HL-60 (cell line): ENCODE measurements at regions not wholly inside any gene's neighbourhood (a gene's known extent, or its start where the extent isn't known, plus 50 kb on each side); places are given as distances from the start of the nearest gene placed in this dataset.
"Not testable (repeated sequence)": the region's sequence is repeated elsewhere in the genome, so short reads cannot be mapped to it uniquely, and the experiment has no call there.

ENCODE experiments used
- DNase-seq, 2 experiments: peaks; one replicate each; pipeline ENCODE4 v3.0.0-alpha.2; 2010 to 2020; ENCODE audit warnings: low read depth in 1 of 2, low spot score in 1 of 2
- H3K27ac ChIP-seq: fragments of 250-450 bp; sonication (Bioruptor Pico); replicated peaks from 2 replicates; pipeline ENCODE4 v1.5.1; 2020; ENCODE audit warnings: mild to moderate bottlenecking, moderate library complexity
- H3K27me3 ChIP-seq: fragments of 250-450 bp; sonication (Bioruptor Pico); 2 replicates; pipeline ENCODE4 v1.5.1; 2021; ENCODE audit warnings: mild to moderate bottlenecking, moderate library complexity; ENCODE audit not compliant: insufficient read depth, poor library complexity, severe bottlenecking
- H3K4me3 ChIP-seq: replicated peaks from 2 replicates; pipeline ENCODE4 v1.5.1; 2011; ENCODE audit warnings: mild to moderate bottlenecking, control low read depth, low read length; ENCODE audit not compliant: insufficient read depth
- CTCF ChIP-seq: IDR thresholded peaks from one replicate; pipeline ENCODE4 v1.5.1; 2011; ENCODE audit warnings: low read length, control low read depth, inconsistent platforms; ENCODE audit not compliant: insufficient read depth
- GABPA ChIP-seq: IDR thresholded peaks from 2 replicates; pipeline ENCODE4 v1.6.1; 2012; ENCODE audit warnings: low read depth
- POLR2AphosphoS5 ChIP-seq: IDR thresholded peaks from 2 replicates; pipeline ENCODE4 v1.6.1; 2012; ENCODE audit warnings: low read depth
- REST ChIP-seq: IDR thresholded peaks from 2 replicates; pipeline ENCODE4 v1.6.1; 2012; ENCODE audit warnings: low read depth; ENCODE audit not compliant: insufficient replicate concordance
- SPI1 ChIP-seq: IDR thresholded peaks from 2 replicates; pipeline ENCODE4 v1.6.1; 2012; ENCODE audit warnings: low read depth, mild to moderate bottlenecking, borderline replicate concordance

GRCh38 chr7:68828575-68828974 lies 769.7 kb upstream of the AUTS2 start:
- no peak for TF ChIP-seq GABPA
- TF ChIP-seq POLR2AphosphoS5 = no peak
- no peak for TF ChIP-seq CTCF
- no peak for TF ChIP-seq SPI1
- TF ChIP-seq REST = no peak
- DNase-seq = no peak
- no peak overlapping the region for H3K4me3 ChIP-seq
- no peak overlapping the region for H3K27ac ChIP-seq
- no peaks in the 10 kb centered on the region for H3K27me3 ChIP-seq

GRCh38 chr7:68833422-68833821 lies 764.9 kb upstream of the AUTS2 start:
- Histone ChIP-seq H3K27ac (no peak overlapping the region), H3K4me3 (no peak overlapping the region), H3K27me3 (no peaks in the 10 kb centered on the region)
- no peak for DNase-seq
- TF ChIP-seq GABPA (no peak), SPI1 (no peak), REST (no peak)

- TF ChIP-seq SPI1 (no peak), POLR2AphosphoS5 (no peak), CTCF (no peak), GABPA (no peak), REST (no peak)
- no peak for DNase-seq
- no peak overlapping the region for H3K27ac ChIP-seq
- H3K4me3 ChIP-seq = no peak overlapping the region
- no peaks in the 10 kb centered on the region for H3K27me3 ChIP-seq
These were observed 759.3 kb upstream of the AUTS2 start for GRCh38 chr7:68839014-68839413.

GRCh38 chr7:68840991-68841390 lies 757.3 kb upstream of the AUTS2 start:
- Histone ChIP-seq H3K4me3 (no peak overlapping the region), H3K27me3 (no peaks in the 10 kb centered on the region), H3K27ac (no peak overlapping the region)
- no peak for DNase-seq
- TF ChIP-seq GABPA (no peak), SPI1 (no peak), POLR2AphosphoS5 (no peak), CTCF (no peak), REST (no peak)

- not testable (repeated sequence) for DNase-seq, H3K27ac ChIP-seq, H3K4me3 ChIP-seq, H3K27me3 ChIP-seq
These were observed 754.3 kb upstream of the AUTS2 start for GRCh38 chr7:68843985-68844384.
